ENCODE measurements at regions not wholly inside any gene's neighbourhood (a gene's known extent, or its start where the extent isn't known, plus 50 kb on each side); places are given as distances from the start of the nearest gene placed in this dataset.

DNA sequence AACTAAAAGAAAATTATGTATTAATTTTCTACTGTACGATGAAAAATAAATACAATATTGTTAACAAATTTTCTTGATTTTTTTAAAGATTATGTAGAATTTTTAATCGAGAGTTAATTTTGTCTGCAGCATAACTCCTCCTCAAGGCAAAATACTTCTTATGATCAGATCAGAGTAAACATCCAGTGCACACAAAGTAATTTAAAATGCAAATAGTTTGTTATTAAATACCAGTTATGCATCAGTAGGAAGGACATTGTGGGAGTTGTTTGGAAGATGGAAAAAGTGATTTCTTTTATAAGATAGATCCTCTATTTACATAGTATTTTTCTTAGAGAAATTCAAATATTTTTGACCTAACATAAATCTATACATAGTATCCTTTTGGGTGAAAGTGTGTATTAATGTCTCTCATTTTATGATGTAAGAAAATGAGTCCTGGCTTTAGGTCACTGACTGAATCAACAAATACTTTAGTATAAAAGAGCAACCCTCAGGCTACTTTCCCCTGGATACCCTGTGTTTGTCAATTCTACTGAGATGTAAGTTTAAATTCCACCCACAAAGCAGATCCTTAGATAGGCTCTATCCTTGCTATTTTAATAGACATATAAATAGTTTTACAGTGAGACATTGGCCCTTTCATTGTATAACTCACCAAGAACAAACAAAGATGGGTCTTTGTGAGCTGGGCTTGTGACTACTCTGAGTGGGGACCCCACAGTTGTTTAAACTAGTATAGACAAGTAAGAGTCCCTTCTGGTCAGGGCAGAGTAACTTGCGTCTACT is 1133.7 kb downstream of the GATA3 start:
- Histone ChIP-seq H3K9ac (ENCODE audit: low read length) (no peak overlapping the region), H3K4me2 (ENCODE audit: low read length) (no peak overlapping the region), H3K9me2 (ENCODE audit: low read depth, low read length) (no peaks in the 10 kb centered on the region), H3K27me3 (ENCODE audit: insufficient read depth, low read length) (no peaks in the 10 kb centered on the region), H3K36me3 (ENCODE audit: insufficient read depth, low read length) (no peaks in the 10 kb centered on the region), H3K4me3 (ENCODE audit: low read depth, low read length, poor library complexity, severe bottlenecking) (no peak overlapping the region), H3F3A (ENCODE audit: insufficient read depth, low read length) (no peaks in the 10 kb centered on the region), H2AFZ (ENCODE audit: low read length) (no peak overlapping the region), H4K20me1 (ENCODE audit: insufficient read depth, low read length) (no peaks in the 10 kb centered on the region), H3K4me1 (ENCODE audit: insufficient read depth, low read length, severe bottlenecking) (no peaks in the 10 kb centered on the region), H3K79me2 (ENCODE audit: insufficient read depth, low read length) (no peaks in the 10 kb centered on the region), H3K27ac (ENCODE audit: low read depth, low read length, poor library complexity, severe bottlenecking) (no peak overlapping the region), H3K9me3 (ENCODE audit: low read length) (no peaks in the 10 kb centered on the region)
- TF ChIP-seq CTCF (IDR thresholded peaks at IDR 0.05; ENCODE audit: low read length) (no peak), EZH2 (IDR thresholded peaks at IDR 0.05; ENCODE audit: borderline replicate concordance, low read length) (no peak)

- H4K20me1 ChIP-seq (ENCODE audit: insufficient read depth, low read length) = no peaks in the 10 kb centered on the region
- no peaks in the 10 kb centered on the region for H3K79me2 ChIP-seq (ENCODE audit: insufficient read depth, low read length)
- no peaks in the 10 kb centered on the region for H3K36me3 ChIP-seq (ENCODE audit: insufficient read depth, low read length)
- H3K9me3 ChIP-seq (ENCODE audit: low read length) = no peaks in the 10 kb centered on the region
- H3K27me3 ChIP-seq (ENCODE audit: insufficient read depth, low read length) = no peaks in the 10 kb centered on the region
- H3F3A ChIP-seq (ENCODE audit: insufficient read depth, low read length) = no peaks in the 10 kb centered on the region
- H3K9me2 ChIP-seq (ENCODE audit: low read depth, low read length) = no peaks in the 10 kb centered on the region
- no peak overlapping the region for H3K4me3 ChIP-seq (ENCODE audit: low read depth, low read length, poor library complexity, severe bottlenecking)
- TF ChIP-seq CTCF (IDR thresholded peaks at IDR 0.05; ENCODE audit: low read length) = no peak
- TF ChIP-seq EZH2 (IDR thresholded peaks at IDR 0.05; ENCODE audit: borderline replicate concordance, low read length) = no peak
- no peak overlapping the region for H2AFZ ChIP-seq (ENCODE audit: low read length)
- H3K4me2 ChIP-seq (ENCODE audit: low read length) = no peak overlapping the region
- no peak overlapping the region for H3K9ac ChIP-seq (ENCODE audit: low read length)
- H3K4me1 ChIP-seq (ENCODE audit: insufficient read depth, low read length, severe bottlenecking) = no peaks in the 10 kb centered on the region
- no peak overlapping the region for H3K27ac ChIP-seq (ENCODE audit: low read depth, low read length, poor library complexity, severe bottlenecking)
Observed at GRCh38 chr10:9189448-9189847, 1135.0 kb downstream of the GATA3 start.

- H3K4me3 ChIP-seq (ENCODE audit: low read depth, low read length, poor library complexity, severe bottlenecking) = no peak overlapping the region
- H3K9me2 ChIP-seq (ENCODE audit: low read depth, low read length) = no peaks in the 10 kb centered on the region
- H3K27me3 ChIP-seq (ENCODE audit: insufficient read depth, low read length) = no peaks in the 10 kb centered on the region
- H3K9ac ChIP-seq (ENCODE audit: low read length) = no peak overlapping the region
- H3F3A ChIP-seq (ENCODE audit: insufficient read depth, low read length) = no peaks in the 10 kb centered on the region
- H3K9me3 ChIP-seq (ENCODE audit: low read length) = no peaks in the 10 kb centered on the region
- H3K4me2 ChIP-seq (ENCODE audit: low read length) = no peak overlapping the region
- H3K36me3 ChIP-seq (ENCODE audit: insufficient read depth, low read length) = no peaks in the 10 kb centered on the region
- no peaks in the 10 kb centered on the region for H3K4me1 ChIP-seq (ENCODE audit: insufficient read depth, low read length, severe bottlenecking)
- H4K20me1 ChIP-seq (ENCODE audit: insufficient read depth, low read length) = no peaks in the 10 kb centered on the region
- H3K27ac ChIP-seq (ENCODE audit: low read depth, low read length, poor library complexity, severe bottlenecking) = no peak overlapping the region
- TF ChIP-seq EZH2 (IDR thresholded peaks at IDR 0.05; ENCODE audit: borderline replicate concordance, low read length) = no peak
- TF ChIP-seq CTCF (IDR thresholded peaks at IDR 0.05; ENCODE audit: low read length) = no peak
- H2AFZ ChIP-seq (ENCODE audit: low read length) = no peak overlapping the region
- H3K79me2 ChIP-seq (ENCODE audit: insufficient read depth, low read length) = no peaks in the 10 kb centered on the region
Observed at GRCh38 chr10:9193120-9193519, 1138.6 kb downstream of the GATA3 start.
